ENCODE measurements at regions not wholly inside any gene's neighbourhood (a gene's known extent, or its start where the extent isn't known, plus 50 kb on each side); places are given as distances from the start of the nearest gene placed in this dataset.

- Histone ChIP-seq H3K4me2 (ENCODE audit: low read length) (no peak overlapping the region), H3K9me3 (ENCODE audit: low read length) (no peaks in the 10 kb centered on the region), H3K27ac (ENCODE audit: low read depth, low read length, poor library complexity, severe bottlenecking) (no peak overlapping the region), H3K9me2 (ENCODE audit: insufficient read depth, low read length) (no peaks in the 10 kb centered on the region), H3K4me1 (ENCODE audit: insufficient read depth, low read length, poor library complexity, severe bottlenecking) (peaks cover 1% of the 10 kb centered on the region), H3K36me3 (ENCODE audit: insufficient read depth, low read length) (no peaks in the 10 kb centered on the region), H2AFZ (ENCODE audit: low read length) (no peak overlapping the region), H3K4me3 (ENCODE audit: low read depth, low read length, poor library complexity, severe bottlenecking) (no peak overlapping the region), H4K20me1 (ENCODE audit: insufficient read depth, low read length) (no peaks in the 10 kb centered on the region), H3K79me2 (ENCODE audit: insufficient read depth, low read depth, low read length) (no peaks in the 10 kb centered on the region)
- TF ChIP-seq EZH2phosphoT487 (IDR thresholded peaks at IDR 0.05; ENCODE audit: borderline replicate concordance, low read depth, low read length), result no peak
- ChIA-PET POLR2A (no interaction called here), CTCF (ENCODE audit: unreplicated experiment) (interaction anchor here (0.6 kb wide), 1 partner anchor 912 kb away, joined by 3 read pairs; no protein-coding TSS in a partner anchor)
- intact Hi-C loops (cut with micrococcal nuclease; ENCODE audit: unreplicated experiment), result no loop called here
- BruUV-seq (replicated peaks), result no TSS peak
- no peak for DNase-seq (ENCODE audit: low spot score)
Measured at GRCh38 chr7:41030673-41031072, 672.2 kb downstream of the INHBA start.

GRCh38 chr7:41029072-41029499 lies 673.8 kb downstream of the INHBA start:
- CTCF ChIA-PET (ENCODE audit: unreplicated experiment), result no interaction called here
- Histone ChIP-seq H3K79me2 (ENCODE audit: insufficient read depth, low read depth, low read length) (no peaks in the 10 kb centered on the region), H4K20me1 (ENCODE audit: insufficient read depth, low read length) (no peaks in the 10 kb centered on the region), H3K4me3 (ENCODE audit: low read depth, low read length, poor library complexity, severe bottlenecking) (no peak overlapping the region), H3K9me3 (ENCODE audit: low read length) (no peaks in the 10 kb centered on the region), H3K36me3 (ENCODE audit: insufficient read depth, low read length) (no peaks in the 10 kb centered on the region), H2AFZ (ENCODE audit: low read length) (no peak overlapping the region), H3K27ac (ENCODE audit: low read depth, low read length, poor library complexity, severe bottlenecking) (no peak overlapping the region), H3K4me2 (ENCODE audit: low read length) (no peak overlapping the region), H3K4me1 (ENCODE audit: insufficient read depth, low read length, poor library complexity, severe bottlenecking) (no peaks in the 10 kb centered on the region), H3K9me2 (ENCODE audit: insufficient read depth, low read length) (no peaks in the 10 kb centered on the region)
- intact Hi-C loops (cut with micrococcal nuclease; ENCODE audit: unreplicated experiment), result no loop called here
- POLR2A ChIA-PET, result interaction anchor here (1.3 kb wide), 1 partner anchor 797 kb away, joined by 4 read pairs; no protein-coding TSS in a partner anchor
- BruUV-seq (replicated peaks), result no TSS peak
- DNase-seq (ENCODE audit: low spot score), result no peak
- TF ChIP-seq, protein P1, sequence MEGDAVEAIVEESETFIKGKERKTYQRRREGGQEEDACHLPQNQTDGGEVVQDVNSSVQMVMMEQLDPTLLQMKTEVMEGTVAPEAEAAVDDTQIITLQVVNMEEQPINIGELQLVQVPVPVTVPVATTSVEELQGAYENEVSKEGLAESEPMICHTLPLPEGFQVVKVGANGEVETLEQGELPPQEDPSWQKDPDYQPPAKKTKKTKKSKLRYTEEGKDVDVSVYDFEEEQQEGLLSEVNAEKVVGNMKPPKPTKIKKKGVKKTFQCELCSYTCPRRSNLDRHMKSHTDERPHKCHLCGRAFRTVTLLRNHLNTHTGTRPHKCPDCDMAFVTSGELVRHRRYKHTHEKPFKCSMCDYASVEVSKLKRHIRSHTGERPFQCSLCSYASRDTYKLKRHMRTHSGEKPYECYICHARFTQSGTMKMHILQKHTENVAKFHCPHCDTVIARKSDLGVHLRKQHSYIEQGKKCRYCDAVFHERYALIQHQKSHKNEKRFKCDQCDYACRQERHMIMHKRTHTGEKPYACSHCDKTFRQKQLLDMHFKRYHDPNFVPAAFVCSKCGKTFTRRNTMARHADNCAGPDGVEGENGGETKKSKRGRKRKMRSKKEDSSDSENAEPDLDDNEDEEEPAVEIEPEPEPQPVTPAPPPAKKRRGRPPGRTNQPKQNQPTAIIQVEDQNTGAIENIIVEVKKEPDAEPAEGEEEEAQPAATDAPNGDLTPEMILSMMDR (conservative IDR thresholded peaks at IDR 0.05; ENCODE audit: low read length), result no peak
- TF ChIP-seq EZH2phosphoT487 (IDR thresholded peaks at IDR 0.05; ENCODE audit: borderline replicate concordance, low read depth, low read length), result no peak

DNA sequence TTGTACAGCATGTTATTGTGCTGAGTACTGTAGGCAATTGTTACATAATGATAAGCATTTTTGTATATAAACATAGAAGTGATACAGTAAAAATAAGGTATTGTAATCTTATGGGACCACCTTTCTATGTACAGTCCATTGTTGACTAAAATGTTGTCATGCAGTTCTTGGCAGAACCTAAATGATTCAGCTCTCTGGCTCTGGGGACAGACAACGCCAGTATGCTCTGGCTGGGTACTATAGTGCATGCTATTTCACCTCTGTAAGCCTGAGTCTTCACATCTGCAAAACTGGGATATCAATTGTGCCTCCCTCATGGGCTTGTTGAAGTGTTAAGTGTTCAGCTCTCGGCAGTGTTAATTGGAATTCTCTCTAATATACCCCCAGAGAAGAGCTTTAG lies 674.3 kb downstream of the INHBA start:
- TF ChIP-seq, protein P1 (conservative IDR thresholded peaks at IDR 0.05; ENCODE audit: low read length), result no peak
- TF ChIP-seq EZH2phosphoT487 (IDR thresholded peaks at IDR 0.05; ENCODE audit: borderline replicate concordance, low read depth, low read length), result no peak
- POLR2A ChIA-PET, result interaction anchor here (1.3 kb wide), 1 partner anchor 796 kb away, joined by 4 read pairs; no protein-coding TSS in a partner anchor
- intact Hi-C loops (cut with micrococcal nuclease; ENCODE audit: unreplicated experiment), result no loop called here

More for the DNA sequence above, 674.3 kb downstream of the INHBA start:
- DNase-seq (ENCODE audit: low spot score), result no peak
- no peaks in the 10 kb centered on the region for H3K4me1 ChIP-seq (ENCODE audit: insufficient read depth, low read length, poor library complexity, severe bottlenecking)
- H4K20me1 ChIP-seq (ENCODE audit: insufficient read depth, low read length), result no peaks in the 10 kb centered on the region
- H3K36me3 ChIP-seq (ENCODE audit: insufficient read depth, low read length), result no peaks in the 10 kb centered on the region
- CTCF ChIA-PET (ENCODE audit: unreplicated experiment), result no interaction called here
- no peaks in the 10 kb centered on the region for H3K79me2 ChIP-seq (ENCODE audit: insufficient read depth, low read depth, low read length)
- no peaks in the 10 kb centered on the region for H3K9me3 ChIP-seq (ENCODE audit: low read length)
- H3K27ac ChIP-seq (ENCODE audit: low read depth, low read length, poor library complexity, severe bottlenecking), result no peak overlapping the region
- H3K4me2 ChIP-seq (ENCODE audit: low read length), result no peak overlapping the region
- BruUV-seq (replicated peaks), result no TSS peak
- no peaks in the 10 kb centered on the region for H3K9me2 ChIP-seq (ENCODE audit: insufficient read depth, low read length)
- H3K4me3 ChIP-seq (ENCODE audit: low read depth, low read length, poor library complexity, severe bottlenecking), result no peak overlapping the region
- no peak overlapping the region for H2AFZ ChIP-seq (ENCODE audit: low read length)
